Lung (tissue), 11 donors: ENCODE measurements at regions not wholly inside any gene's neighbourhood (a gene's known extent, or its start where the extent isn't known, plus 50 kb on each side); places are given as distances from the start of the nearest gene placed in this dataset.

Experiments used
- ATAC-seq: fragments of 200-7000 bp; cut with Tn5 transposase; one replicate; pipeline ENCODE4 v1.9.1; 2020; ENCODE audit warnings: moderate number of reproducible peaks; ENCODE audit not compliant: insufficient read depth, low FRiP score
- DNase-seq, 3 donors: peaks; one replicate each; pipeline ENCODE4 v3.0.0-alpha.2; 2013 to 2017
- H3K27ac ChIP-seq, 2 donors: one replicate each; pipeline ENCODE4 v1.5.1; 2013; ENCODE audit warnings: mild to moderate bottlenecking in 2 of 2, moderate library complexity in 2 of 2, control low read depth in 1 of 2, inconsistent platforms in 1 of 2, low read depth in 1 of 2, low read length in 1 of 2
- H3K27me3 ChIP-seq, 3 donors: one replicate each; pipeline ENCODE4 v1.5.1; 2013; ENCODE audit warnings: low read length in 2 of 3; ENCODE audit not compliant: control insufficient read depth in 3 of 3, insufficient read depth in 3 of 3
- H3K36me3 ChIP-seq, 4 donors: one replicate each; pipeline ENCODE4 v1.5.1; 2013; ENCODE audit warnings: low read length in 4 of 4, mild to moderate bottlenecking in 1 of 4, moderate library complexity in 1 of 4; ENCODE audit not compliant: control insufficient read depth in 4 of 4, insufficient read depth in 4 of 4
- H3K4me1 ChIP-seq, 5 donors: one replicate each; pipeline ENCODE4 v1.5.1; 2013; ENCODE audit warnings: low read length in 5 of 5, mild to moderate bottlenecking in 2 of 5, moderate library complexity in 1 of 5; ENCODE audit not compliant: control insufficient read depth in 5 of 5, insufficient read depth in 5 of 5
- H3K4me3 ChIP-seq: one replicate; pipeline ENCODE4 v1.5.1; 2013; ENCODE audit warnings: mild to moderate bottlenecking, control low read depth, moderate library complexity
- H3K9ac ChIP-seq, 2 donors: one replicate each; pipeline ENCODE4 v1.5.1; 2013; ENCODE audit warnings: low read length in 2 of 2, control low read depth in 1 of 2; ENCODE audit not compliant: insufficient read depth in 1 of 2
- H3K9me3 ChIP-seq, 4 donors: one replicate each; pipeline ENCODE4 v1.5.1; 2013; ENCODE audit warnings: low read length in 3 of 4, mild to moderate bottlenecking in 1 of 4, moderate library complexity in 1 of 4; ENCODE audit not compliant: control insufficient read depth in 4 of 4, insufficient read depth in 3 of 4
- WGBS, 2 donors: extraction: QIAGEN DNeasy Blood & Tissue Kit; methylation state at CpG; one replicate each; pipeline ENCODE4 v1.1.7; 2013; 5-methylcytosine and 5-hydroxymethylcytosine counted together
- TF ChIP-seq, protein P1 (sequence below): IDR thresholded peaks from 2 replicates; pipeline ENCODE4 v1.5.1; 2012; ENCODE audit warnings: mild to moderate bottlenecking; ENCODE audit errors: control extremely low read depth, extremely low read depth
- donor health status: control.
- donor health status: control.
- donor health status: Bipolar disorder and iron deficiency.
- donor health status: healthy.
- donor health status: DM: yes; HTN: yes; CAD: no.

DNA sequence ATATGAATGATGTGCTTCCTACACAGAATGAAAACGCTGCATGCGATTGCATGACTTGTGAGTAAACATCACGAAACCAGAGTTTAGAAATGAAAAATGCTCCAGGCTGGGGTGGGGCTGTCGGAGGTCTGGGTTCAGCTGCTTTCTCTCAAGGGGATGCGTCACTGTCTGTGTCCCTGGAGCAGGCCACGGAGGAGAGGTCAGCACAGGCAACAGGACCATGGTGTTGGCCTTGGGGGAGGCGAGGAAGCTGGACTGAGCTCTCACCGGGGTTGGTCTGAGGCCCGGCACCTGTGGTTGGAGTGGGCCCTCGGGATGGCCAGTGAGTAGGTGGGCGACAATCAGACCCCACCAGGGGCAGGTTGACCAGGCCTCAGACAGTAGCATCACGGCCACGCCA is 89.0 kb upstream of the TMEM18 start:
- H3K4me1 ChIP-seq = no peaks in the 10 kb centered on the region
- no peak overlapping the region for H3K9ac ChIP-seq
- no peaks in the 10 kb centered on the region for H3K27me3 ChIP-seq
- H3K9me3 ChIP-seq = no peaks in the 10 kb centered on the region
- no peak overlapping the region for H3K27ac ChIP-seq
- H3K4me3 ChIP-seq = no peak overlapping the region
- WGBS, 2 donors = 86 to 90% methylated on average over 13 of the region's 13 CpGs
- TF ChIP-seq, protein P1, sequence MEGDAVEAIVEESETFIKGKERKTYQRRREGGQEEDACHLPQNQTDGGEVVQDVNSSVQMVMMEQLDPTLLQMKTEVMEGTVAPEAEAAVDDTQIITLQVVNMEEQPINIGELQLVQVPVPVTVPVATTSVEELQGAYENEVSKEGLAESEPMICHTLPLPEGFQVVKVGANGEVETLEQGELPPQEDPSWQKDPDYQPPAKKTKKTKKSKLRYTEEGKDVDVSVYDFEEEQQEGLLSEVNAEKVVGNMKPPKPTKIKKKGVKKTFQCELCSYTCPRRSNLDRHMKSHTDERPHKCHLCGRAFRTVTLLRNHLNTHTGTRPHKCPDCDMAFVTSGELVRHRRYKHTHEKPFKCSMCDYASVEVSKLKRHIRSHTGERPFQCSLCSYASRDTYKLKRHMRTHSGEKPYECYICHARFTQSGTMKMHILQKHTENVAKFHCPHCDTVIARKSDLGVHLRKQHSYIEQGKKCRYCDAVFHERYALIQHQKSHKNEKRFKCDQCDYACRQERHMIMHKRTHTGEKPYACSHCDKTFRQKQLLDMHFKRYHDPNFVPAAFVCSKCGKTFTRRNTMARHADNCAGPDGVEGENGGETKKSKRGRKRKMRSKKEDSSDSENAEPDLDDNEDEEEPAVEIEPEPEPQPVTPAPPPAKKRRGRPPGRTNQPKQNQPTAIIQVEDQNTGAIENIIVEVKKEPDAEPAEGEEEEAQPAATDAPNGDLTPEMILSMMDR = no peak
- no peaks in the 10 kb centered on the region for H3K36me3 ChIP-seq
- ATAC-seq (no peak), DNase-seq (no peak)

- Histone ChIP-seq H3K4me3 (no peak overlapping the region), H3K4me1 (no peaks in the 10 kb centered on the region), H3K36me3 (no peaks in the 10 kb centered on the region), H3K9ac (no peak overlapping the region), H3K27ac (no peak overlapping the region), H3K9me3 (no peaks in the 10 kb centered on the region), H3K27me3 (no peaks in the 10 kb centered on the region)
- TF ChIP-seq, protein P1 = no peak
- DNase-seq = no peak
- WGBS, 2 donors = 95 to 96% methylated on average over 6 of the region's 6 CpGs
- ATAC-seq = no peak
Observed at GRCh38 chr2:765369-765768, 88.2 kb upstream of the TMEM18 start.

DNA sequence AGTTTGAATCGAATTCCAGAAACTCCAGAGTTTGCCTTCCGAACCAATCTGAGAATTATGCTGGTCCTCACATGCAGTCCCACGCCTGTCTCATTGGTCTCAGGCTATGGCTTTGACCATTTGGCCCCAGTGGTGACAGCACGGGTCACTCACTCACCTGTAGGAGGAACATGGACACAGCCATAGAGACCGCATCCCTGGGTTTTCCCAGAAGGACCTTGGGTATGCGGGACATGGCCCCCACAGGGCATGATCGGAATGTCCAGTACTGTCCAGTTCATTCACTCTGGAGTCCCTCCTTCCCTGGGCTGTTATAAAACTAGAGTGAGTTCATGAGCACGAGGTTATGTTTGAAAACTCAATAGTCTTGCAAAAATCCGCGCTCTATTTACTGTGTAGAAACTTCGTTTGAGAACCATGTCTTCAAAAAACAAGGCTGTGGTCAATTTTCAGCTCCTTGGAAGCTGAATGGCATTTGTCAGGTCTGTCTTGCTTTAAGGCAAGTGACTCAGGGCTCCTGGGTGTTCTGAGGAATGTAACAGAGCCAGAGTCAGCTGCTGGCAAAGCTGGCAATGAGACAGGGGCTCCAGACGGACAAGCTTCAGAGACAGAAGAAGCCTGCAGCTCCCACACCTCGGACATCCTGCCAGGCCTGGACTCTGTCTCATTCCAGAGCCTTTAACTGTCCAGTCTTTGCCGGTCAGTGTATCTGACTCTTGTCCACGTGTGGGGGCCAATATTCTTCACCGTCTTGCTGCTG is 86.7 kb upstream of the TMEM18 start:
- no peaks in the 10 kb centered on the region for H3K9me3 ChIP-seq
- ATAC-seq (no peak), DNase-seq (no peak)
- no peaks in the 10 kb centered on the region for H3K4me1 ChIP-seq
- H3K4me3 ChIP-seq = no peak overlapping the region
- H3K27me3 ChIP-seq = no peaks in the 10 kb centered on the region
- no peak overlapping the region for H3K27ac ChIP-seq
- TF ChIP-seq, protein P1 = no peak
- H3K9ac ChIP-seq = no peak overlapping the region
- WGBS, 2 donors = 81 to 85% methylated on average over 16 of the region's 16 CpGs
- H3K36me3 ChIP-seq = no peaks in the 10 kb centered on the region

DNA sequence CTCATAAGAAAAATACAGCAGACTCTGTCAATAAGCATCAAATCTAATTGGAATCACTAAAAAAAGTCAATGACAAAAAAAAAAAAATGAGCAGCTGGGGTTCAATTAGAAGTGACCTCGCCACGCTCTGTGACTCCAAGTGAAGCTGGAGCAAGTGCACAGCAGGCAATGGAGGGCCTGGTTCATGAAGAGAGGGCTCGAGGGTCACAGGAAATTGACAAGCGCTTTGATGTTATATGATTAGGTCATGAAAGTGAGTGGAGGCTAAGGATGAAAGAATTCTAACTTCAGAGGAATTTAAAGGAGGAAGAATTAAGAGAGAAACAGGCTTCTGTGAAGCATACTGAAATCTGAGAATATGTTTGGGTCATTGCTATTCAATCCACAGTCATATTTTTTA is 85.4 kb upstream of the TMEM18 start:
- ATAC-seq (no peak), DNase-seq (no peak)
- H3K36me3 ChIP-seq = no peaks in the 10 kb centered on the region
- H3K4me3 ChIP-seq = no peak overlapping the region
- H3K4me1 ChIP-seq = no peaks in the 10 kb centered on the region
- WGBS, 2 donors = 71 to 74% methylated on average over 4 of the region's 4 CpGs
- TF ChIP-seq, protein P1 = no peak
- H3K9me3 ChIP-seq = no peaks in the 10 kb centered on the region
- H3K27ac ChIP-seq = no peak overlapping the region
- no peak overlapping the region for H3K9ac ChIP-seq
- H3K27me3 ChIP-seq = no peaks in the 10 kb centered on the region
